GM21717 (cell line): ENCODE measurements at regions not wholly inside any gene's neighbourhood (a gene's known extent, or its start where the extent isn't known, plus 50 kb on each side); places are given as distances from the start of the nearest gene placed in this dataset.
"Not testable (repeated sequence)": the region's sequence is repeated elsewhere in the genome, so short reads cannot be mapped to it uniquely, and the experiment has no call there.

ENCODE experiments used
- ATAC-seq: cut with Tn5 transposase; IDR thresholded peaks from one replicate; pipeline ENCODE4 v1.9.1; 2021; ENCODE audit warnings: mild to moderate bottlenecking, moderate library complexity; ENCODE audit not compliant: unreplicated experiment

GRCh38 chr9:66152406-66152805, 415.5 kb downstream of the FOXD4L4 start:
- ATAC-seq = not testable (repeated sequence)

- peak; percentile 99 for ATAC-seq
These were observed 416.2 kb downstream of the FOXD4L4 start for GRCh38 chr9:66153021-66153725.

GRCh38 chr9:66153971-66154691, 417.2 kb downstream of the FOXD4L4 start:
- ATAC-seq = not testable (repeated sequence)

GRCh38 chr9:66182316-66182715, 445.4 kb downstream of the FOXD4L4 start:
- not testable (repeated sequence) for ATAC-seq

GRCh38 chr9:66183648-66184047, 446.7 kb downstream of the FOXD4L4 start:
- ATAC-seq = not testable (repeated sequence)

- ATAC-seq = not testable (repeated sequence)
These were observed 460.3 kb downstream of the FOXD4L4 start for GRCh38 chr9:66197199-66197598.

GRCh38 chr9:66198421-66198820, 461.5 kb downstream of the FOXD4L4 start:
- ATAC-seq = not testable (repeated sequence)

- ATAC-seq = peak; percentile 76
These were observed 469.7 kb downstream of the FOXD4L4 start for GRCh38 chr9:66206617-66207016.

- ATAC-seq = not testable (repeated sequence)
These were observed 471.0 kb downstream of the FOXD4L4 start for GRCh38 chr9:66207914-66208313.

- not testable (repeated sequence) for ATAC-seq
These were observed 507.8 kb downstream of the FOXD4L4 start for GRCh38 chr9:66244763-66245162.

GRCh38 chr9:66245481-66245880, 508.5 kb downstream of the FOXD4L4 start:
- not testable (repeated sequence) for ATAC-seq

- ATAC-seq = not testable (repeated sequence)
These were observed 520.6 kb downstream of the FOXD4L4 start for GRCh38 chr9:66257581-66257980.

- ATAC-seq = not testable (repeated sequence)
These were observed 524.6 kb downstream of the FOXD4L4 start for GRCh38 chr9:66261576-66261975.

GRCh38 chr9:66263621-66264020, 526.7 kb downstream of the FOXD4L4 start:
- not testable (repeated sequence) for ATAC-seq

GRCh38 chr9:66264786-66265185, 527.8 kb downstream of the FOXD4L4 start:
- ATAC-seq = not testable (repeated sequence)

GRCh38 chr9:66266202-66266601, 529.3 kb downstream of the FOXD4L4 start:
- ATAC-seq = not testable (repeated sequence)

- ATAC-seq = not testable (repeated sequence)
These were observed 530.0 kb downstream of the FOXD4L4 start for GRCh38 chr9:66266856-66267430.

- not testable (repeated sequence) for ATAC-seq
These were observed 530.7 kb downstream of the FOXD4L4 start for GRCh38 chr9:66267684-66268083.

GRCh38 chr9:66269024-66269423, 532.1 kb downstream of the FOXD4L4 start:
- not testable (repeated sequence) for ATAC-seq

- ATAC-seq = not testable (repeated sequence)
These were observed 532.8 kb downstream of the FOXD4L4 start for GRCh38 chr9:66269783-66270182.

- ATAC-seq = not testable (repeated sequence)
These were observed 541.9 kb downstream of the FOXD4L4 start for GRCh38 chr9:66278809-66279208.
